Stimulated activated CD8-positive, alpha-beta memory T cell treated with anti-CD3 and anti-CD28 coated beads, Interleukin-4, amount 100 ng/mL, for 24 hours (primary cell): ENCODE measurements at regions not wholly inside any gene's neighbourhood (a gene's known extent, or its start where the extent isn't known, plus 50 kb on each side); places are given as distances from the start of the nearest gene placed in this dataset.
"Not testable (repeated sequence)": the region's sequence is repeated elsewhere in the genome, so short reads cannot be mapped to it uniquely, and the experiment has no call there.

Experiments
- DNase-seq: peaks from one replicate; pipeline ENCODE4 v3.0.0-alpha.2; 2020; ENCODE audit warnings: low read depth

DNA sequence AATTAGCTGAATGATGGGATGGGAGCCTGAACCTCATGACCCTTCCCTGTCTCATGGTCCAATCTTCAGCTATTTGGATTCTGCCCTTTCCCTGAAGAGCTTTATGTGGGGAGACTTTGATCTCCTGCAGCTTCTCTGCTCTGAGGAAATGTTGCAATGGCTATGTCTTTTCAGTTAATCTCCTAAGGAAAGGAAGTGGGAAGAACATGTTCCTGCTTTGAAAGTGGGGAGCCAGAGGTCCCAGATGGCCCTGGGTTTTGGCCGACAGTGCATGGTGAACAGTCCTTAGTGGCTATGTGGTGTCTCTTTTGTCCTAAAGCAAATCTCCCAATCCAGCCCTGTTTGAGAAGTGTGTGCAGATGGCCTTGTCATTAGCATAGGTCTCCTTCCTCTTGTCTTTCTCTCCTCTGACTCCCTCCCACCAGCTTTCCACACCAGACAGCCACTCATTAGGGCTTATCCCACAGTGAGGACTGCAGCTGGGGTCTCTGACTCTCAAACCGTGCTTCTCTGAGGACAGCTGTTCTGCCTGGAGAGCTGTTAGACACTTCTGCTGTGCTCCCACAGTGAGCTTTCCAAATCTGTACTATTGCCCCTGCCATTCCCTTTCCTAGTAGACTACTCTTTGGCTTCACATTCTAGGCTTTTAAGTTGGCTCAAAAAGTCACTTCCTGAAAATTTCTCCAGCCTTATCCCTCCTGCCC is 365.8 kb upstream of the UMPS start:
- no peak for DNase-seq

DNA sequence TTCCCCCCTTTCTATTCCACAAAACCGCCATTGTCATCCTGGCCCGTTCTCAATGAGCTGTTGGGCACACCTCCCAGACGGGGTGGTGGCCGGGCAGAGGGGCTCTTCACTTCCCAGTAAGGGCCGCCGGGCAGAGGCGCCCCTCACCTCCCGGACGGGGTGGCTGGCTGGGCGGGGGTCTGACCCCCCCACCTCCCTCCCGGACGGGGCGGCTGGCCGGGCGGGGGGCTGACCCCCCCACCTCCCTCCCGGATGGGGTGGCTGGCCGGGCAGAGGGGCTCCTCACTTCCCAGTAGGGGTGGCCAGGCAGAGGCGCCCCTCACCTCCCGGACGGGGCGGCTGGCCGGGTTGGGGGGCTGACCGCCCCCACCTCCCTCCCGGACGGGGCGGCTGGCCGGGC is 363.6 kb upstream of the UMPS start:
- DNase-seq: not testable (repeated sequence)

DNA sequence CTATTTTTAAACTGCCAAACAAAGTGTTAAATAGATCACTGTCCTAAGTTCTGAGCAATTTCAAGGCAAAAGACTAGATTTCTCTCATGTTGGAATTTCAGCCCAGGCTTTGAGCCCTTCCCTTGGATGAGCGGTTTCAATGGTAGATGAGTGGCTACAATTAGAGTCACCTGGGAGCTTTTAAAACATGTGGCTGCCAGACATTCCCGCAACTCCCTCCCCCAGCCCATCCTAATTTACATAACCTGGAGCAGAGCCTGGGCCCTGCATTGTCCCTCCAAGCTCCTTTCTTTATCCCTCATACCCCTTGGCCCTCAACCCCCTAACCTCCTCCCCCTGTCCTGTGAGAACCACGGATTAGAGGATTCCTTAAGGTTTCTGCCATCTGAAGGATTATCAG is 357.5 kb upstream of the UMPS start:
- no peak for DNase-seq

DNA sequence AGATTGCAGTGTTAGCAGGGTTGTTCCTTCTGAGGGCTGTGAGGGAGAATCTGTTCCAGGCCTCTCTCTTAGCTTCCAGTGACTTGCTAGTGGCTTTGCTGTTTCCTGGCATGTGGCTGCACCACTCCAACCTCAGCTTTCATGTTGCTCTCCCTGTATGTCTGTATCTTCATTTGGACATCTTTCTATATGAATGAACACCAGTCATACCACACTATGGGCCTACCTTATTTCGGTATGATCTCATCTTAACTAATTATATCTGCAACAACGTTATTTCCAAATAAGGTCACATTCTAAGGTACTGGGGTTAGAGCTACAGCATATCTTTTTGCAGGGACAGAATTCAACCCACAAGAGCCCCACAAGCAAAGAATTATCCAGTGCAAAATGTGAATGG is 356.7 kb upstream of the UMPS start:
- no peak for DNase-seq

DNA sequence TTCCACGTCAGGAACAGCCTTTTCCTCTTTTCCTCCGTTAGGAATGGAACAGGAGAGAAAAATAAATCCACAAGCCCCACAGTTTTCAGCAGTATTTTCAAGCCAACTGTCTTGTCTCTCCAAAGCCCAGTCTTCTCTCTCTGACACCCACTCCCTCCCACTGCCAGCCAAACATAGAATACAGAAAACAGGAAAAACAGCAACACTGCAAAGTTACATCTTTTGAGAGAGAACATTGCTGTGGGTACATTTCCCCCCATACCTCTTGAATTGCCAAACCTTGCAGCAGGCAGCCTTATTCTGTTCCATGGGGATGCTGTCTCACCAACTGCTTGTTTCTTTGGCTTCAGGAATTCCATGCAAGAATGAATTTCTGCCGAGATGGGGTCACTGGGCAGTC is 355.7 kb upstream of the UMPS start:
- no peak for DNase-seq

DNA sequence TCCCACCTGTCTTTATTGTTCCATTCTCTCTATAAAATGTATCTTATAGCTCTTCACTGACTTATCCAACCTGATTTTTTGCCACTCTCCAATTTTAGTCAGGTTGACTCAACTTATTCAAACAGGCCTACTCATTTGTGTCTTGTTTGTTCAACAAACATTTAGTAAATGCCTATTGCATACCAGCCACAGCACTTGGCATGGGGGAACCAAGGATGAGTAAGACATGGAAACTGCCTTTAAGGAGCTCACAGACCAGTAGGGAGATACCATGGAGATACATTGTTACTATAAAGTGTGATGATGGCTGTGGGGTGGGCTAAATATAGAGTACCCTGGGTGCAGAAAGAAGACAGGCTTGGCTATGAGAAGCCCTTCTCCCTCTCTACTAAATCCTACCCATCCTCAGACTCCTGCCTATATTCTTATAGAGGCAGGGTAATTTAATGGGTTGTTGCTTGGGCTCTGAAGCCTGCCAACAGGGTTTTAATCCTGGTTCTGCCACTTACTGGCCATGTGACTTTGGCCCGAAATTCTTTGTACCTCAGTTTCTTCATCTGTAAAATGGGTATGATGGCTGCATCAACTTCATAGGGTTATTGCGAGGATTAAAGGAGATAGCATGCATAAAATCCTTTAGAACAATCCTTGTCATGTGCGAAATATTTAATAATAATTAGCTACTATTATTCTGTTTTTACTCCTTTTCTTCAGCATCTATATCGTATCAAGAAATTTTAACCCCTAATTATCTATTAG is 348.5 kb upstream of the UMPS start:
- no peak for DNase-seq

DNA sequence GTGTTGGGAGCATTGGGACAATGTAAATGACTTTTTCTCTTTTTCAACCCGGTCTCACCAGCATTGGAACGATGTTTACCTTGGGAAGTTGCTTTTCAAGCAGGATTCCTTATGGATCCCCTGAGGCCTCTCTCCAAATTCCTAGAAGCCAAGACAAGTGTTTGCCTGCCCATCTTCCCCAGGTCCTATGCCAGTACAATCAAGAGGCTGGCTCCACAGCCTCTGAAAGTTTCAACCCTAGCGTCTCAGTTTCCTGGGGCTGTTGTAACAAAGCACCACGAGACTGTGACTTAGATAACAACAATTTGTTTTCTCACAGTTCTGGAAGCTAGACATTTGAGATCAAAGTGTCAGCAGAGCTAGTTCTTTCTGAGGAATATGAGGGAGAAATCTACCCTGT is 347.2 kb upstream of the UMPS start:
- DNase-seq: no peak

DNA sequence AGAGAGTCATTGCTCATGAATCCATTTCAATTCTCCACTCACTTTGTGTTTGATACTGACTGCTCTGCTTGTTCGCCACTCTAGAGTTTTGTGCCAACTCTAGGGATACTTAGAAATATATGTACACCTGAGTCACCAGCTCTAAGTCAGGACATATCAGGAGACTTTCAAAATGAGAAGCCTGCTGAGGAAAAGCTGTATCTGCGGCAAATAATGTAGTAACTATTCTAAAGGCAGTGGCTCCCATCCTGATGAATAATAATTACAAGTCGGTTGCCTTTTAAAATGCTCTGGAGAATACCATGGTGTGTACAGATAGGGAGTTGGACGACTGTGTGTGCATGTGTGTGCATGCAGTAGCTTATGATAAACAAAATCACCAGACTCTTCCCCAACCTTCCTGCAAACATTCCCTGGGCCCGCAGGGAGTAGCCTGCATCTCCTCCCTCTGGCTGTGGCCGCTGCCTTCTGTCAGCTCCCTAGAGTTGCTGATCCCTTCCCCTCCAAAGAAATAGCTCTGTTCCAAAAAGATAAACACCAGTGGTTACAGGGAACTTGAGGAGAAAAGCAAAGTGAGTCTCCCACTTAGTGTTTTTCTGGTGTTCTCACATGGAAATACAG is 346.3 kb upstream of the UMPS start:
- no peak for DNase-seq

DNA sequence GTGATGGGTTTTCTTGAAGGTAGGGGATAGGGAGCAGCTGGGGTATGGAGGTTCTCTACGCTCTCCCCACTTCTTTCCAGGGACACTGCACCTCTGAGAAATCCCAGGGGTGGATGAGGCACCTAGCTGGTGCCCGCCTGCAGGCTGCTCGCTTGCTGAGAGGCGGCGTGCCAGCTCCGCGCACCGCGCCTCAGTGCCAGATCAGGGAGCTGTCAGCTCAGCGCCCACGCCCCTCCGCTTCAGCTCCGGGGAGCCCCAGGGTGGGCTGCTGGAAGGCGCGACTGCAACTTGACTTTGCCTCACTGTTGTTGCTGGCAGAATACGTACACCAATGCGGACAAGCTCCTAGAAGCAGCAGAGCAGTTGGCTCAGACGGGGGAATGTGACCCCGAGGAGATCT is 345.7 kb upstream of the UMPS start:
- DNase-seq: no peak

DNA sequence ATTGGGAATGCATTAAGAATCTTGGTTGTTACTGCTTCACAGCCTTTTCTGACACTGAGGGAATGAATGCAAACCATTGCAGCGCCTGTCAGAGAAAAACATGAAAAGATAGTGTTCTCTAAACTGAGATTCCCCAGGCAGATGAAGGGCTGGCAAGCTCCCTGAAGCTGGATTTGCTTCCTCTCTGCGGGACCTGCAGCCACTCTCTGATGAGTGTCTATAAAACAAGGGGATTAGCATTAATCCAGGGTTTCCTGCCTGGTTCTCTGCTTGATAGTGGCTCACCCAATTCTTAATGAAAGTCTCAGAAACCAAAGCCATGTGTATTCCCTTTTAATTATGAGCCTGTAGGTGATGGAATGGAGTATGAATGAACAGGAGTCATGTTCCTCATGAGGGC is 344.3 kb upstream of the UMPS start:
- no peak for DNase-seq

DNA sequence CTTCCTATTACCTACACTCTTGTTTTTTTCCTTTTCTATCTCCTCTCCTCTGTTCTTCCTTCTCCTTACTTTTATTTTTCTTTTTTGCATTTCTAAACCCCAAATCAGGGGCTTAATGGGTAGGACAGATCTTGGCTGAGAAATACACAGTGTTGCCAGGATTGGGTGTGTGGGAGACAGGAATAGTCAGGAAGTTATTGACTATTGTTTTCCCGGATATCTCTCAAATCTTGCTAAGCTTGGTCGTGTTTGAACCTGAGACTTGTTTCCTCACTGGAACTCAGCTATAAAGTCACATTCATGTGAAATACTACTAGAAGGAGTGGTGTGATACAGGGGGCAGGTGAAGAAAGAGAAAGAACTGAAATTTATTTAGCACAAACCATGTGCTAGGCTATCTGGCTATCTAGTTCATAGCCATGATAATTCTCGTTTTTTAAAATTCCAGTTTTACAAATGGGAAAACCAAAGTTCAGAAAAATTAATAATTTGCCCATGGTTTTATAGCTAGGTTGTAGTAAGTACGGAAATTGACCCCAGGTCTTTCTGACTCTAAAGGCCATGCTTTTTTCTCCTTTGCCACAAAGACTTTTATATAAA is 343.2 kb upstream of the UMPS start:
- DNase-seq: no peak

DNA sequence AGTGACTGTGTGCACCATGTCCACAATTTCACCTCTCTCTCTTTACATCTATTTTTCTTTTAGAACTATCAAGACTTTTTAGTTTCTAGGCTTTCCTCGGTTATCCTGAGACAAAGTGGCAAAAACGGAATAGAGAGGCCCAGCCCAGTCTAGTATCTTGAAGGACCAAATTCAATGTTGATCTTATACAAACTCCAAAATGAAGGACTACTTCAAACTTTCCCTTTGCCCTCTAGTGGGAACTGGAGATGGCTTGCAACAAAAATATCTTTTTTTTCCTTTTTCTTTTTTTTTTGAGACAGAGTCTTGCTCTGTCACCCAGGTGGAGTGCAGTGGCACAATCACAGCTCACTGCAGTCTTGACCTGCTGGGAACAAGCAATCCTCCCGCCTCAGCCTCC is 338.5 kb upstream of the UMPS start:
- DNase-seq: no peak

DNA sequence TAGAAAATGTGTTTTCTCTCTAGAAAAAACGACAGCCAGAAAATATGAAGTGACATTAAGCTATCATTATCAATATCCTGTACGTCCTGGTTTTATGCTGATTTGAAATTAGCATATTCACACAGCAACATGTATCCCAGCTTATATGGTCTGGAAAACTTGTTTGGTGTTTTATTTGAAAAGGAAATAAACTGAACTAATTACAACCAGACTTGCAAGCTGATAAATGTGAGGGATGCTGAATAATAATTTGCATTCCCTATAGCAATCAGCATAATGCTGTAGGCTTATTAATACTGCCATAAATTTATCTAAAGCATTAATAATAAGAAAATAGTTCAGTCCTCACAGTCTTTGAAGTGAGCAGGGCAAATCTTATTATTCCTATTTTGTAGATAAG is 336.9 kb upstream of the UMPS start:
- DNase-seq: no peak

DNA sequence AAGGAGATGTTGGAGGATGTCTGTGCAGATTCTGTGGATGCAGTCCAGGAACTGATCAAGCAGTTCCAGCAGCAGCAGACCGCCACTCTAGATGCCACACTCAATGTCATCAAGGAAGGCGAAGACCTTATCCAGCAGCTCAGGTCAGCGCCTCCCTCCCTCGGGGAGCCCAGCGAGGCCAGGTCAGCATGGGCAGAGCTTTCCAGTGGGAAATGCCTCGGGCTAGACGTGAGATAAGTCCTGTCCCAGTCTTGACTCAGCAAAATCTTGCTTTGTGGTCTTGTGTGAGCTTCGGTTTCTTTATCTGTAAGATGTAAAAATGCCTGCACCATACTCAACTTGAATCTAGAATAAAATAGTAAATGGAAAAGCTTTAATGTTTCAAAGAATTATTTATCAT is 335.1 kb upstream of the UMPS start:
- DNase-seq: no peak

DNA sequence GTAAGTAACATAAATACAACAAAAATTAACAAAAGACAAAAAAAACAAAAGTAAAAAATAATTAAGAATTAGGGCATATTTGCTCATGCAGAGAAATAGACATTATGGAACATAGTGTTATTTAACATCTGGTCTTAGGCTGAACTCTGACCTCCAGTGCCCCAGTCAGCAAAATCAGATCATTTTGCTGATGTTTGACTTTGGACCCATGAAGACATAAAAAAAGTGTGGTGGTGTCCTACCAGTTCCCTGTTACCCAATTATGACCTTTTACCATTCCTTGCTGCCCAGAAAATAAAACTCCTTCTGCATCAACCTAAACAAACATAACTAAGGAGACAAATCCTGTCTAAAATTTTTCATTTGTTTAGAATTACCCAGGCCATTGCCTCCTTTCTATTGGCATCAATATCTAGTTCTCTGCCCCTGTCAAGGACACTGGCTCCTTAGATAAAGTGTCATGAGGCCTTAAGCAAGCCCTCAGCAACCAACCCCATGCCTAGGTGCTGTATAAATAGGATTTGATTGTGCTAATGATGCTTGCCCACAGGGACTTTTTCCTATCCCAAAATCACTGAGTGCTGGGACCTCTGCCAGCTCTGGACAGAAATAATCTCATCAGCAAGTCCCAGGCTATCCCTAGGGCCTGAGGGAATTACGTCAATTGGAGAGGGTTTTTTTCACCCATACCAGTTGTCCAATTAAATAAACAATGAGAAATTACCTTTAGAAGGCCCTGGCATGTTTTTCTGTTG is 334.5 kb upstream of the UMPS start:
- no peak for DNase-seq

DNA sequence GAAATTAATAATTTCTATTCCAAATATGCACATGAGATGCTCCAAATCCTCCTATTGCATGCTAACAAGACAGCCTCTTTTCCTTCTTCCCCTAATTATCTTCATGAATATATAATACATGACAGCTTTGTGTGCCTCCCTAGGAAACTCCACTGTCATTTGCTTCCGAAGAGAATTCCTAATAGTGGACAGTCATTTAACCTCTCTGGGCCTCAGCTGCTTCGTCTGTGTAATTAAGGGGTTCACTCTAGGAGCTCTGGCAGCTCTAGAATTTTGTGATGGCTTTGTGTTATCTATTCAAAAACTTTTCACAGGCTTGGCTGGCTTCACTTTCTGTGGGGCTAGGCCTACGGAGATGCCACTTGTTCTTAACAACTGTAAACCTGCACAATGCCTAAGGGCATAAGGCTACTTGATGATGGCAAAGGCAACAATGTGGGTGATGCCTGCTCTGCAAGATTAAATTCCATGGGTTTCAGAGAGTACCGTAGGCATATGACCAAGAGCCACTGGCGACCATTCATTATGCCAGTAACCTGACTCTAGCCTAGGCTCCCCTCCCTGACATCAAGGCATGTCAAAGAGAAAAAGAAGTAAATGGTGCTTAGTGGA is 333.8 kb upstream of the UMPS start:
- no peak for DNase-seq

DNA sequence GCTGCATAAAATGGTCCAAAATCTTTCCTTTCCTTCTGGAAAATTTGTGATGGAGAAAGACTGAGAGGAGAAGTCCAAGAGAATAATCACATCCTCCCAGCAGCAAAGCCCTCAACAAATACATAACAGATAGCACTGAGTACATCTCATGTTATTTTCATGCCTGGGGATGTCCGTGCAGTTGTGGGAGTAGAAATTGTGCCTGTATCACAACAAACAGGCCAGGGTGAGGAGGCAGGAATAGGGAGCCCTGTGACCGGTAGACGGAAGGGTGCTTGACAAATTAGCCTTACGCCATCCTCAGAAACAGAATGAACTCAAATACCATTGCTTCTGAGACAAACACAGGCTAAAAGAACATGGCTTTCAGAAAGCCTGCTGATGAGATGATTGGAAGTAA is 333.2 kb upstream of the UMPS start:
- DNase-seq: no peak

DNA sequence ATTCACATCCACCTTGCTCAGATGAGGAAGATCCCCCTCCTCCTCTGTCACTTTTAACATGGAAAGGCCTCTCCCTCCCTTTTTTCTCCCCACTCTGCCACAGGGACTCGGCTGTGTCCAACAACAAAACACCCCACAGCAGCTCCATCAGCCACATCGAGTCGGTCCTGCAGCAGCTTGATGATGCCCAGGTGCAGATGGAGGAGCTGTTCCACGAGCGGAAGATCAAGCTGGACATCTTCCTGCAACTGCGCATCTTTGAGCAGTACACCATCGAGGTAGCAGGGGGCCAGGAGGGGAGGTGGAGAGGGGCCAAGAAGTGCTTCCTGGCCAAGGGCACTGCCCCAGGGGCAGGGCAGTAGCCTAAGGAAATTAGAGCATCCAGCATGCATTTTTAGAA is 331.7 kb upstream of the UMPS start:
- DNase-seq: no peak

DNA sequence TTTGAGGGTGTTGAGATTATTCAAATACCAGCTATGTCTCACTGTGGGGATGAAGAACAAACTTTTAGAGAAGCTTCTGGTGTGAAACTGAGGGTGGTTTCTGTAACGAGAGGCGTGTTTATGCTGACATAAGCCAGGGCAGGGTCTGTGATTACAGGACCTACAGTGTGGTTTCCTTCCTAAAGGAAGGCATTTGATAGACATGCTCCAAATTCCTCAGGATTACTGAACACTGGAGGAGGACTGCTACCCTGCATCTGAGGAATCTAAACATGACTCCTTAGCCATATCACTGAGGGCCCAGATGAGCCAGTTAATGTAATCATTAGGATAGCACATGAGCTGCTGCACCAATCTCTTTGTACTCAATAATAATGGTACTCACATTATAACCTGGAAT is 328.4 kb upstream of the UMPS start:
- no peak for DNase-seq

DNA sequence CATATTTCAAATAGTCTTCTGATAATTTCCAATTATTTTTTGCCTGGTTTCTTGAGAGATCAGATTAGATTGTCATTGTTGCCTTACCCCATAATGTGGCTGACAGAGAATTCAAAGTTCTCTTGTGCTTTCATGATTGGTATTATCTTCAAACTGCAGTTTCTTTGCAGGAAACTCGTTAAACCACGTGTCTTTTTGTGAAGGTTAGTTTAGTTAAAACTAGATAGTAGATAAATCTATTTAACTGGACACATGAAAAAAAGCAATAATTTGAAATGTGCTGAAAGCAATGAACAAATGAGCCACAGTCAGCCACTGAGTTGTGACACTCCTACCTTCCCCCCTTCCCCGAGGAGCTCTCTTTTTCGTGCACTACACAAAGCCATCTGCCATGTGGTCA is 327.5 kb upstream of the UMPS start:
- no peak for DNase-seq

DNA sequence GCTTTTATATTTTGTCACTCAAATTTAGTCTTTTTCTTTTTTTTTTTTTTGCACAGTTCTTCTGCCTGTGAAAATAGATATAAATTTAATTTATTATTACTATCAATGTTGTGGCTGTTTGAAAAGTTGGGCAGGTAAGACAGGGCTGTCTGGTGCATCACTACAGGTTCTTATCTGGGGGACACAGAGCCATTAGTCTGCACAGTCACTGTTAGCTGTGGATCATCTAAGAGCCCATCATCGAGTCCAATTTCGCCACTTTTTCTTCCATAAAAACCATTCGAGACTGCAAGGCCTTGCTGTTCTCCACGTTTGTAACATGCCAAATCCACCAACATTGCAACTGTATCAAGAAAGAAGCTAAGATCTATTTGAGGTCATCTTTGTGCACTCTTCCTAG is 325.6 kb upstream of the UMPS start:
- DNase-seq: no peak

DNA sequence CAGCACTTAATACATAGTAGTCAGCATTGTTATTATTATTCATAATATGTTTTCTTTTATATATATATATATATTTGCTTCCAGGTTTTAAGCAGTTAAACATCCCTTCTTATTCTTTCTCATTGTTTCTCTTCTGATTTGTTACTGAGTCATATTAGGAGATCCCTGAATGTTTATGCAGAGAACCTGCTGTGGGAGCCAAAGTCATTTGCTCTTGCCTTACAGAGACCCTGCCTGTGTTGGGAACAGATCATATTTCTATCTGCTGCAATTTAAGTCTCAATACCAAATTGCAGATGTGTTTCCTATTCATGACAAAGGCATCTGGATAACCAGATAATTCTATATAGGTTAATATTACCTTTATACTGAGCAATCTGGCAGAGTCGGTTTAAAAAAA is 323.0 kb upstream of the UMPS start:
- DNase-seq: no peak
